Muscle layer of colon (tissue), 2 donors: ENCODE measurements at regions not wholly inside any gene's neighbourhood (a gene's known extent, or its start where the extent isn't known, plus 50 kb on each side); places are given as distances from the start of the nearest gene placed in this dataset.

Experiments used
- H3K27ac ChIP-seq: one replicate; pipeline ENCODE4 v1.7.0; 2013; ENCODE audit warnings: low read depth, mild to moderate bottlenecking, low read length, moderate library complexity
- H3K27me3 ChIP-seq, 2 donors: one replicate each; pipeline ENCODE4 v1.7.0; 2013; ENCODE audit warnings: low read length in 2 of 2, mild to moderate bottlenecking in 2 of 2; ENCODE audit not compliant: insufficient read depth in 2 of 2, control insufficient read depth in 1 of 2
- H3K36me3 ChIP-seq: one replicate; pipeline ENCODE4 v1.7.0; 2013; ENCODE audit warnings: mild to moderate bottlenecking, low read length; ENCODE audit not compliant: insufficient read depth
- H3K4me1 ChIP-seq: one replicate; pipeline ENCODE4 v1.7.0; 2013; ENCODE audit warnings: mild to moderate bottlenecking, low read length; ENCODE audit not compliant: insufficient read depth
- H3K4me3 ChIP-seq, 2 donors: one replicate each; pipeline ENCODE4 v1.7.0; 2013; ENCODE audit warnings: low read length in 2 of 2, low read depth in 1 of 2, mild to moderate bottlenecking in 1 of 2, moderate library complexity in 1 of 2
- H3K9ac ChIP-seq: one replicate; pipeline ENCODE4 v1.7.0; 2013; ENCODE audit warnings: low read length
- H3K9me3 ChIP-seq: one replicate; pipeline ENCODE4 v1.7.0; 2013; ENCODE audit warnings: mild to moderate bottlenecking, low read length
- donor health status: abdominal sarcoma.
- donor health status: Adenocarcinoma of cecum.

DNA sequence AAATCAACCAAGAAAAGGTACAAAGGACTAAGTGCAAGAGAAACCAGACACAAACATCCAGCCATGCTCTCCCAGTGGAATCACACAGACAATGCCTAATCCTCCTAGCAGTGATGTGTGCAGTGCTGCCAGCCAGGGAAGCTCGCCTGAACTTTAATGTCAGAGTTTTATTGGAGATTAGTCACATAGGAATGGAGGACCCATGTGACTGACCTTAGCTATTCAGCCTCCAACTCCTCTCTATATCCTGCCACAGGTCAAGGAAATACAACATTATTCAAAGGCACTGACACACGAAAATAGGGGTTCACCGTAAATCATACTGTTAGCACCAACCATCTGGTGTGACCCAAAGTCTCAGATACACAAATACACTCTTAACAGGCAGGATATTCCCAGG, 684.6 kb downstream of the DOK5 start:
- H3K36me3 ChIP-seq, result no peaks in the 10 kb centered on the region
- H3K4me1 ChIP-seq, result no peaks in the 10 kb centered on the region
- no peaks in the 10 kb centered on the region for H3K27me3 ChIP-seq
- H3K4me3 ChIP-seq, result no peak overlapping the region
- H3K27ac ChIP-seq, result no peak overlapping the region
- no peak overlapping the region for H3K9ac ChIP-seq
- no peaks in the 10 kb centered on the region for H3K9me3 ChIP-seq

DNA sequence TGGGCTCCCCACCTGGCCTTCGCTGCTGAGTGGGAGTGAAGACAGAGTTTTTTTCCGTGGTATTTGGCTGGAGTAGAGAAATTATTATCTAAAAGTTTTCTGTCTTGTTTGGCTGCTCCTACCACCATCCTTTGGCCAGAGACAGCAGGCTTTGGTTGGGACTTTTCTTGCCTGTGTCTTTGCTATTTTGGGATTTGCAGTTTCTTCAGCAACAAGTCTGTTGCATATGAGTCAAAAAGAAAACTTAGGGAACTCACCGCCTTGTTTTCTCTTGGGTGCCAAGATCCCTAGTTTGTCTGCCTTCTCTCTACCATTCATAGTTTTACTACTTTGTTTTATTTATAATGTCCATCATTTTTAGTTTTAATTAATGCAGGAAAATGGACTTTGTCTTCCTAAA, 683.8 kb downstream of the DOK5 start:
- Histone ChIP-seq H3K36me3 (no peaks in the 10 kb centered on the region), H3K27me3 (no peaks in the 10 kb centered on the region), H3K9me3 (no peaks in the 10 kb centered on the region), H3K4me1 (no peaks in the 10 kb centered on the region), H3K9ac (no peak overlapping the region), H3K4me3 (no peak overlapping the region), H3K27ac (no peak overlapping the region)

DNA sequence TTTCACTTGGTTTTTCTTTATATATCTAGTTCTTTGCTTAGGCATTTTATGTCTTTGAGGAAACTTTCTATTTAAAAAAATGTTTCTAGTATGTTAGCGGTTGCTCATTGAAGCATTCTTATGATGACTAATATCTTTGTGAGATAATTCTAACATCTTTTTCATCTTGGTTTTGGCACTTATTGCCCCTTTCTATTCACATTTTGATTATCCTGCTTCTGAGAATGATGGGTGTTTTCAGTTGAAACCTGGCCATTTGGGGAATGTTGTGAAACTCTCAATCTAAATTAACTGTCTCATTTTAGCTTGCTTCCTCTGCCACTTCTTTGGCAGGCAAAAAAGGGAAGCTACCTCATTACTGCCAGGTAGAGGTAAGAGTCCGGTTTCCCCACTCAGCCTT, 683.1 kb downstream of the DOK5 start:
- Histone ChIP-seq H3K4me1 (no peaks in the 10 kb centered on the region), H3K27me3 (no peaks in the 10 kb centered on the region), H3K4me3 (no peak overlapping the region), H3K36me3 (no peaks in the 10 kb centered on the region), H3K9me3 (no peaks in the 10 kb centered on the region), H3K27ac (no peak overlapping the region), H3K9ac (no peak overlapping the region)

DNA sequence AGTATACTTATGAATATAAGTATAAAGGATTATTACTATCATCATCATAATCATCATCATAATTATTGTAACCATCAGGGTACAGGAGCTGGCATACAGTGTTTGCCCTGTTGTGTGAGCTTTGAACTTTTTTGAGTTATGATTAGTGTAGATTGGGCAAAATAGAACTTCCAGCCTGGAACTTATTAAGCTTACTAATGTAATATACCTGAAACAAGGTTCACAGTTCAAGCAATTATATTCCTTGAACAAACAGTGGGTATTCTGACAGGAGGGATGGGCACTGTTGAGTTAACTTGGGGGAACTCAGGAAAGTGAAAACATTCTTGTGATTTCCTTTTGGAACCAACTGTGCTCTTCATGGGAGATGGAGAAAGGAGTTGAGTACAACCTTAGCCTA, 680.0 kb downstream of the DOK5 start:
- Histone ChIP-seq H3K4me1 (peaks cover 5% of the 10 kb centered on the region), H3K27ac (no peak overlapping the region), H3K9me3 (no peaks in the 10 kb centered on the region), H3K4me3 (no peak overlapping the region), H3K27me3 (no peaks in the 10 kb centered on the region), H3K36me3 (no peaks in the 10 kb centered on the region), H3K9ac (no peak overlapping the region)

DNA sequence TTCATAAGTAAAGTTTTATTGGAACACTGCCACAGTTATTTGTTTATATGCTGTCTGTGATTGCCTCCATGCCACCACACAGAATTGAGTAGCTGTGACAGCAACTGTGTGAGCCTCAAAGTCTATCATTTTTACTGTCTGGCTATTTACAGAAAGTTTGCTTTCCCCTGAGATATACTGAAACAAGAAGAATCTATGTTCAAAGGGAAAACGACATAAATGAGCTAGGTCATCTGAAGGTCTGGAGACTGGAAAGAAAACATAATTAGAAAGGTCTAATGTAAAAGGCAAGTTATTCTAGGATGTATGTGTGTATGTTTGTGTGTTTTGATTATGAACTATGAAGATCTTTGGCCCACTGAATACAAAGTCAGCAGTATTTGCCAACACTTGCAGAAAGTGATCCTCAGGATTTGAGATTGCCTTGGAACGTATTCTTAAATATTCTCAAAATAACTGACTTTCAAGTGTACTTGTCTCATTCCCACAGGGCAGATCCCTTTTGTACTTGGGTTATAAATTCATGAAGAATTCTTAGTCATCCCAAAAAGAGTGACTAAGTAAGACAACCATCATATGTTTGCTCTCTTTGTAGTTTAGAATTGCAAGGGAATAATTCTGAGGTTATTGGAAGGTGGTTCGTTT, 677.7 kb downstream of the DOK5 start:
- no peaks in the 10 kb centered on the region for H3K36me3 ChIP-seq
- H3K4me3 ChIP-seq, result no peak overlapping the region
- H3K27ac ChIP-seq, result no peak overlapping the region
- peaks cover 5% of the 10 kb centered on the region for H3K4me1 ChIP-seq
- H3K9ac ChIP-seq, result no peak overlapping the region
- no peaks in the 10 kb centered on the region for H3K9me3 ChIP-seq
- H3K27me3 ChIP-seq, result no peaks in the 10 kb centered on the region

DNA sequence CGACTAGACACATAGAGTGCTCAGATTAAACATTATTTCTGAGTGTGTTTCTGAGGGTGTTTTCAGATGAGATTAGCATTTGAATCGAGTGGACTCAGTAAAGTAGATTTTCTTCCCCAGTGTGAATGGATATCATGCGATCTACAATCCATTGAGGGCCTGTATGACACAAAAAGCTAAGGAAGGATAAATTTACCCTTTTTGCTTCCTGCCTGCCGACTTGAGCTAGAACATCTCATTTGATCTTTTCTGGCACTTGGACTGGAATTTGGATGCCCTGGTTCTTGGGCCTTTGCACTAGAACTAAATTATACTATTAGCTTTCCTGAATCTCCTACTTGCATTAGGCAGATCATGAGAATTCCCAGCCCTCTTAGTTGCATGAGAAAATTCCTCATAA, 675.8 kb downstream of the DOK5 start:
- H3K27ac ChIP-seq, result no peak overlapping the region
- peaks cover 5% of the 10 kb centered on the region for H3K4me1 ChIP-seq
- H3K27me3 ChIP-seq, result no peaks in the 10 kb centered on the region
- H3K36me3 ChIP-seq, result no peaks in the 10 kb centered on the region
- no peaks in the 10 kb centered on the region for H3K9me3 ChIP-seq
- no peak overlapping the region for H3K4me3 ChIP-seq
- H3K9ac ChIP-seq, result no peak overlapping the region

DNA sequence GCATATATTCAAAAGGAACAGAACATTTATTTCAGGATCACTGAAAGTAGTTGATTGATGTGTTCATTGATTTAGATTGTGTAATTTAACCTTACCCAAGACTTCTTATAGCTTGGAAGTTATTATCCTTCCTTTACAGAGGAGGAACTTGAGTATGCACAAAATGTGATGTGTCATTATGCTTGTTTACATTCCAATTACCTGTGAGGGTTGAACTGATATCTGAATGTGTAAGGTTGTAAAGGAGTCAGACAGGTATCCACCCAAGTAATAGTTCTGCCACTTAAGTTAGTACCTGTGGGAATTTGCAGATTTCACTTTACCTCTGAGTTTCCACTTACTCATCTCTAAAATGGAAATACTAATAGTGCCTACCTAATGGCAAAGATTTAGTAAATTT, 668.2 kb downstream of the DOK5 start:
- H3K27ac ChIP-seq, result no peak overlapping the region
- no peaks in the 10 kb centered on the region for H3K4me1 ChIP-seq
- no peak overlapping the region for H3K9ac ChIP-seq
- H3K27me3 ChIP-seq, result no peaks in the 10 kb centered on the region
- H3K36me3 ChIP-seq, result no peaks in the 10 kb centered on the region
- no peak overlapping the region for H3K4me3 ChIP-seq
- H3K9me3 ChIP-seq, result no peaks in the 10 kb centered on the region

DNA sequence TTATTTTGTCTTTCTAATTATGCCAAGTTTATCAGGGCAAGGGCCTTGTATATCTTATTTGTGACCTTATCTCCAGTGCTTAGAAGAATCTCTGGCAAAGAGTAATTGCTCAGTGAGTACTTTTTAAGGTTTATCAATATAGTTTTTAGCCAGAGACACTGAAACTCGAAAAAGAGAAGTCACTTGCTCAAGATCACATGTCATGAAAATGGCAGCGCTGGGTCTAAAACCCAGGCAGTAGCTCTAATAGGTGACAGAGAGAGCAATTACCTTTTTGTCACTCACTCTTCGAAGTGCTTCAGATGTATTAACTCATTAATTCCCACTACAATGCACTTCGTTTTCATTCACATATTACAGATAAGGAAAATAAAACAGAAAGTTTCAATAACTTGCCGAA, 667.5 kb downstream of the DOK5 start:
- no peak overlapping the region for H3K9ac ChIP-seq
- no peaks in the 10 kb centered on the region for H3K36me3 ChIP-seq
- no peak overlapping the region for H3K4me3 ChIP-seq
- no peaks in the 10 kb centered on the region for H3K9me3 ChIP-seq
- H3K4me1 ChIP-seq, result no peaks in the 10 kb centered on the region
- no peak overlapping the region for H3K27ac ChIP-seq
- no peaks in the 10 kb centered on the region for H3K27me3 ChIP-seq

DNA sequence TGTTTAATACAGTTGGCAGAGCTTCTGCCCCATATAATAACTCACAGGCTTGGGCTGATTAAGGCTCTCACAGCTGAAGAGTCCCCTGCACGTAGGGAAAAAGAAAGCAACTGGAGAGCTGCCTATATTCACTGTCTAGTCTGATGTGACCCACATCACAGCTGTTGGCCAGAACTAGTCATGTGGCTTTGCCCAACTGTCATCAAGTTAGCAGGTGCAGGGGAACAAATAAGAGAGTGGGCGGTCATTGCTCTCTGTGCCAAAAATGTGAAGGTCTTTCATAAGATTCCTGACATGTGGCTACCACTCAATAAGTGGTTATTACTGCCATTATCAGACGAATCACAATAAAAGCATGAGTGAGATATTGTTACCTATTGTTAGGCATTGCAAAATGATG, 665.2 kb downstream of the DOK5 start:
- H3K9me3 ChIP-seq, result no peaks in the 10 kb centered on the region
- no peak overlapping the region for H3K4me3 ChIP-seq
- H3K27me3 ChIP-seq, result no peaks in the 10 kb centered on the region
- no peak overlapping the region for H3K27ac ChIP-seq
- no peaks in the 10 kb centered on the region for H3K4me1 ChIP-seq
- H3K9ac ChIP-seq, result no peak overlapping the region
- H3K36me3 ChIP-seq, result no peaks in the 10 kb centered on the region

DNA sequence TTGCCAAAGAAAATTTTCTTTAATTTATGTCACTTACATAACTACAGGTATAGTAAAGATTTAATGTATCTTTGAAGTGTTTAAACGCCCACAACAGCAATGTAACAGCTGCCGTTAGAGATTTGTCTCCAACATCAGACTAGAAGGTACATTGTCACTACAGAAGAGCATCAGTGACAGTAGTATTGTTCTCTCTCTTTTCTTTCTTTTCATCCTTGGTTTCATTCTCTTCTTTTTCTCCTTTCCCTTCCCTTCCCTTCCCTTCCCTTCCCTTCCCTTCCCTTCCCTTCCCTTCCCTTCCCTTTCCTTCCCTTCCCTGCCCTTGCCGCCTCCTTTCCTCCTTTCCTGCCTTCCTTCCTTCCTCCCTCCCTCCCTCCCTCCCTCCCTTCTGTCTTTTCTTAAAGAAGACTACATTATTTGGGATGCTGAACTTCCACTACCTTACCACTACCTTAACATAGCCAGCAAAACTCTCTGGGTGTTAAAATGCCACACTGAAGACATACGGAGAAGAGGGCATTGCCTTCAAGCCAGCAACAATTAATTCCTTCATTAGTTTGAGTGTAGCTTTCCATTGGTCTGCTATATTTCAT, 663.9 kb downstream of the DOK5 start:
- Histone ChIP-seq H3K4me1 (no peaks in the 10 kb centered on the region), H3K9ac (no peak overlapping the region), H3K27ac (no peak overlapping the region), H3K36me3 (no peaks in the 10 kb centered on the region), H3K27me3 (no peaks in the 10 kb centered on the region), H3K4me3 (no peak overlapping the region), H3K9me3 (no peaks in the 10 kb centered on the region)

DNA sequence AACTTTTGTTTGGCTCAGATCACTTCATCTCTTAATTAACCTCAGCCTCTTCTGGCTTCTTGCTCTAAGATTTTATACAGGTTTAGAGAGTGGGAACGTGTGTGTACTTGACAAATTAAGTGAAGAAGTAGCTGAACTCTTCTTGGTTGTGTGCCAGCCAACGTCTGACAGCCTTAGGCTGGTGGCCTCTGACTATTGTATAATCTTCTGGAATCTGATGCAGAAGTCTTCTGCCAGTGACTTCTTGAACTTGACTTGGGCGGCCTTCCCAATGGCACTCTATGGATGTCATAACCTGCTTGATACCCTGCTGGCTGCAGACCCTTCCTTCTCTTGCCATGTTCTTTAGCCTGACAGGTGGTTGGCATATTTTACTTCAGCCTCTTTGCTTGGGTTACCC, 660.5 kb downstream of the DOK5 start:
- no peak overlapping the region for H3K4me3 ChIP-seq
- no peaks in the 10 kb centered on the region for H3K4me1 ChIP-seq
- no peak overlapping the region for H3K9ac ChIP-seq
- H3K27ac ChIP-seq, result no peak overlapping the region
- no peaks in the 10 kb centered on the region for H3K9me3 ChIP-seq
- no peaks in the 10 kb centered on the region for H3K27me3 ChIP-seq
- H3K36me3 ChIP-seq, result no peaks in the 10 kb centered on the region

DNA sequence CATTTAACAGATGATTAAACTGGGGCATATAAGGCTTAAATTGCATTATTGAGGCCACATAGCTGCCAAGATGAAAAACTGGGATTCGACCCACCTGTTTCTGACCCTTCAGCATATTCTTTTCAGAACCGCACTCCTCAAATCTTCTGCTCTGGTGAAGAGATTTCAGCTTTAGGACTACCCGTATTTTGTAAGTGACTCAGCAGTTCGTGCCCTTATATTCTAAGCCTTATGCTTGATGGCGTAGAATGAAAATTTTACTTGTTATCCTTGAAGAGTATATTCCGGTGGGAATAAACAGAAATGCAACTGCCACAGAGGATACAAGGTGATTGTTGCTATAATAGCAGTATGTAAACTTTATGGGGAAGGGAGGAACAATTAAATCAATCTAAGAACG, 657.1 kb downstream of the DOK5 start:
- Histone ChIP-seq H3K27ac (no peak overlapping the region), H3K9ac (no peak overlapping the region), H3K27me3 (no peaks in the 10 kb centered on the region), H3K4me1 (no peaks in the 10 kb centered on the region), H3K9me3 (no peaks in the 10 kb centered on the region), H3K4me3 (no peak overlapping the region), H3K36me3 (no peaks in the 10 kb centered on the region)
